Endothelial cell (in vitro differentiated cells): ENCODE measurements at regions not wholly inside any gene's neighbourhood (a gene's known extent, or its start where the extent isn't known, plus 50 kb on each side); places are given as distances from the start of the nearest gene placed in this dataset.
"Not testable (repeated sequence)": the region's sequence is repeated elsewhere in the genome, so short reads cannot be mapped to it uniquely, and the experiment has no call there.

Source experiments
- DNase-seq: peaks from one replicate; pipeline ENCODE4 v3.0.0; 2021; ENCODE audit warnings: low spot score
- H3K27ac Mint-ChIP-seq: one replicate; pipeline ENCODE4 v1.8.0; 2021; ENCODE audit warnings: mixed read lengths, inconsistent platforms; ENCODE audit not compliant: unreplicated experiment
- H3K27me3 Mint-ChIP-seq: one replicate; pipeline ENCODE4 v1.8.0; 2021; ENCODE audit warnings: mild to moderate bottlenecking, moderate library complexity, mixed read lengths, inconsistent platforms; ENCODE audit not compliant: unreplicated experiment
- H3K36me3 Mint-ChIP-seq: one replicate; pipeline ENCODE4 v1.8.0; 2021; ENCODE audit warnings: mild to moderate bottlenecking, low read depth, mixed read lengths, inconsistent platforms; ENCODE audit not compliant: unreplicated experiment
- H3K4me1 Mint-ChIP-seq: one replicate; pipeline ENCODE4 v1.8.0; 2021; ENCODE audit warnings: mild to moderate bottlenecking, mixed read lengths, inconsistent platforms; ENCODE audit not compliant: unreplicated experiment
- H3K4me3 Mint-ChIP-seq: one replicate; pipeline ENCODE4 v1.8.0; 2021; ENCODE audit warnings: mild to moderate bottlenecking, mixed read lengths, inconsistent platforms; ENCODE audit not compliant: unreplicated experiment
- H3K9me3 Mint-ChIP-seq: one replicate; pipeline ENCODE4 v1.8.0; 2021; ENCODE audit warnings: mixed read lengths, inconsistent platforms; ENCODE audit not compliant: unreplicated experiment
- TF ChIP-seq, protein P1 (sequence below): fragments of 200-600 bp; sonication (generic); IDR thresholded peaks from one replicate; pipeline ENCODE4 v1.5.0; 2021; ENCODE audit warnings: antibody characterized with exemption; ENCODE audit not compliant: unreplicated experiment

DNA sequence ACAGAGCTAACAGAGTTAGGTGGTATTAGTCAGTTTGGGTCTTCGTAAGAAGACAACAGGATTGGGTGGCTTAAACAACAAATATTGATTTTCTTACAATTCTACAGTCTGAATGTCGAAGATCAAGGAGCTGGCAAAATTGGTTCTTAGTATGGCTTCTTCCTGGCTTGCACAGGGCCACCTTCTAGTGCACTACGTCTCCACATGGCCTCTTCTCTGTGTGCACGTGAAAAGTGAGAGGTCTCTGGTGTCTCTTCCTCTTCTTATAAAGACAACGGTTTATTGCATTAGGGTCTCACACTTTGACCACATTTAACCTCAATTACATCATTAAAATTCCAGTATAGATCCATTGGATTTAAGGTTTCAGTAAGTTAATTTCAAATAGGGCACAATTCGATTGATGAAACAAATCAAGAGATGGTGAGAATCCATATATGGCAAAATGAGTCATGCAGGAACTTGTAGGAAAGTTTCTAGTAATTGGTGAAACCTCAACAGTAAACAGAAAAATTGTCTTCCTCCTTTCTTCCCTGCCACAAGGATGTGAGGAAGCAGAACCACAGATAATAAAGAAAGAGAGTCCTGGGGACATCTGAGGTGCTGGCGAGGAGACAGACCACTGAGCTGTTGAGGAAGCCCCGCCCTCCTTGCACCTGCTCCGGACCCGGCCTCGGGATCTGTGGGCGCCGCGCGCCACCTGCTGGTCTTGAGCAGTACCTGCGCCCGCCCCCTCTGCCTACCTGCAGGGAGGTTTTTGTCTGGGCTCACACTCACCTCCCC is 846.7 kb downstream of the TMEM121 start:
- no peak overlapping the region for H3K4me3 Mint-ChIP-seq
- no peak overlapping the region for H3K27ac Mint-ChIP-seq
- DNase-seq = no peak
- H3K4me1 Mint-ChIP-seq = no peaks in the 10 kb centered on the region
- H3K27me3 Mint-ChIP-seq = no peaks in the 10 kb centered on the region
- TF ChIP-seq, protein P1, sequence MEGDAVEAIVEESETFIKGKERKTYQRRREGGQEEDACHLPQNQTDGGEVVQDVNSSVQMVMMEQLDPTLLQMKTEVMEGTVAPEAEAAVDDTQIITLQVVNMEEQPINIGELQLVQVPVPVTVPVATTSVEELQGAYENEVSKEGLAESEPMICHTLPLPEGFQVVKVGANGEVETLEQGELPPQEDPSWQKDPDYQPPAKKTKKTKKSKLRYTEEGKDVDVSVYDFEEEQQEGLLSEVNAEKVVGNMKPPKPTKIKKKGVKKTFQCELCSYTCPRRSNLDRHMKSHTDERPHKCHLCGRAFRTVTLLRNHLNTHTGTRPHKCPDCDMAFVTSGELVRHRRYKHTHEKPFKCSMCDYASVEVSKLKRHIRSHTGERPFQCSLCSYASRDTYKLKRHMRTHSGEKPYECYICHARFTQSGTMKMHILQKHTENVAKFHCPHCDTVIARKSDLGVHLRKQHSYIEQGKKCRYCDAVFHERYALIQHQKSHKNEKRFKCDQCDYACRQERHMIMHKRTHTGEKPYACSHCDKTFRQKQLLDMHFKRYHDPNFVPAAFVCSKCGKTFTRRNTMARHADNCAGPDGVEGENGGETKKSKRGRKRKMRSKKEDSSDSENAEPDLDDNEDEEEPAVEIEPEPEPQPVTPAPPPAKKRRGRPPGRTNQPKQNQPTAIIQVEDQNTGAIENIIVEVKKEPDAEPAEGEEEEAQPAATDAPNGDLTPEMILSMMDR = peak; percentile 15
- peaks cover 45% of the 10 kb centered on the region for H3K9me3 Mint-ChIP-seq
- H3K36me3 Mint-ChIP-seq = peaks cover 11% of the 10 kb centered on the region

- H3K9me3 Mint-ChIP-seq = peaks cover 42% of the 10 kb centered on the region
- DNase-seq, H3K27me3 Mint-ChIP-seq, H3K27ac Mint-ChIP-seq, H3K4me3 Mint-ChIP-seq, H3K4me1 Mint-ChIP-seq: not testable (repeated sequence)
- H3K36me3 Mint-ChIP-seq = peaks cover 11% of the 10 kb centered on the region
Observed at GRCh38 chr14:106373653-106374110, 847.3 kb downstream of the TMEM121 start.

DNA sequence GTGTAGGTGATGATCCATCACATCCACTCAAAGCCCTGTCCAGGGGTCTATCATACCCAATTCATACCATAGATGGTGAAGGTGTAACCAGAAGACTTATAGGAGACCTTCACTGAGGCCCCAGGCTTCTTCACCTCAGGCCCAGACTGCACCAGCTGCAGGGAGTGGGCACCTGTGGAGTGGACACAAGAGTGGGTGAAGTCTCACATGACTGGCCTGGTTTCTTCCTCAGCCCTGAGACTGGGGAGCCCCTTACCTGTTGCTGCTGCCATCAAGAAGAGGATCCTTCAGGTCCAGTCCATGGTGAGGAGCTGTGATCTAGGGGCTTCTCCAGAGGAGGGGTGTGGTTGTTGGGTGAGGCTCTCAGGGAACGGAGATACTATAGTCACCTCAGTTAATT is 851.0 kb downstream of the TMEM121 start:
- TF ChIP-seq, protein P1 = no peak
- no peaks in the 10 kb centered on the region for H3K4me1 Mint-ChIP-seq
- no peak overlapping the region for H3K4me3 Mint-ChIP-seq
- H3K27me3 Mint-ChIP-seq = no peaks in the 10 kb centered on the region
- peaks cover 24% of the 10 kb centered on the region for H3K9me3 Mint-ChIP-seq
- peaks cover 11% of the 10 kb centered on the region for H3K36me3 Mint-ChIP-seq
- DNase-seq = no peak
- H3K27ac Mint-ChIP-seq = no peak overlapping the region

- no peak overlapping the region for H3K4me3 Mint-ChIP-seq
- H3K9me3 Mint-ChIP-seq = peaks cover 16% of the 10 kb centered on the region
- no peak for DNase-seq
- TF ChIP-seq, protein P1 = no peak
- no peaks in the 10 kb centered on the region for H3K4me1 Mint-ChIP-seq
- H3K36me3 Mint-ChIP-seq = peaks cover 7% of the 10 kb centered on the region
- no peaks in the 10 kb centered on the region for H3K27me3 Mint-ChIP-seq
- no peak overlapping the region for H3K27ac Mint-ChIP-seq
Observed at GRCh38 chr14:106378191-106378590, 851.8 kb downstream of the TMEM121 start.

- TF ChIP-seq, protein P1 = no peak
- peaks cover 12% of the 10 kb centered on the region for H3K9me3 Mint-ChIP-seq
- H3K4me3 Mint-ChIP-seq = no peak overlapping the region
- no peaks in the 10 kb centered on the region for H3K36me3 Mint-ChIP-seq
- no peak for DNase-seq
- H3K27ac Mint-ChIP-seq = no peak overlapping the region
- H3K4me1 Mint-ChIP-seq = no peaks in the 10 kb centered on the region
- no peaks in the 10 kb centered on the region for H3K27me3 Mint-ChIP-seq
Observed at GRCh38 chr14:106380740-106381139, 854.4 kb downstream of the TMEM121 start.

GRCh38 chr14:106389186-106389585 is 862.8 kb downstream of the TMEM121 start:
- H3K9me3 Mint-ChIP-seq = peaks cover 41% of the 10 kb centered on the region
- not testable (repeated sequence) for H3K27me3 Mint-ChIP-seq, H3K27ac Mint-ChIP-seq, DNase-seq, H3K4me1 Mint-ChIP-seq, H3K4me3 Mint-ChIP-seq, H3K36me3 Mint-ChIP-seq
